GM13976 (cell line): ENCODE measurements at regions not wholly inside any gene's neighbourhood (a gene's known extent, or its start where the extent isn't known, plus 50 kb on each side); places are given as distances from the start of the nearest gene placed in this dataset.

Experiments
- DNase-seq: peaks from one replicate; pipeline ENCODE4 v3.0.0; 2012; ENCODE audit warnings: low spot score
- in situ Hi-C: fragments of 300-500 bp; cut with MboI; formaldehyde crosslinking; loops from one replicate; pipeline ENCODE4 v1.12.0; 2022; ENCODE audit warnings: low sequenced_read_pairs, mixed read lengths, inconsistent platforms; ENCODE audit not compliant: unreplicated experiment
- TF ChIP-seq, protein P1 (sequence below): IDR thresholded peaks from 2 replicates; pipeline ENCODE4 v1.5.1; 2012; ENCODE audit warnings: borderline replicate concordance, mild to moderate bottlenecking; ENCODE audit not compliant: insufficient read depth; ENCODE audit errors: extremely low read depth, missing control alignments, control extremely low read depth

GRCh38 chr2:129699781-129700573 lies 279.5 kb upstream of the RAB6C start:
- in situ Hi-C loops: no loop called here
- TF ChIP-seq, protein P1, sequence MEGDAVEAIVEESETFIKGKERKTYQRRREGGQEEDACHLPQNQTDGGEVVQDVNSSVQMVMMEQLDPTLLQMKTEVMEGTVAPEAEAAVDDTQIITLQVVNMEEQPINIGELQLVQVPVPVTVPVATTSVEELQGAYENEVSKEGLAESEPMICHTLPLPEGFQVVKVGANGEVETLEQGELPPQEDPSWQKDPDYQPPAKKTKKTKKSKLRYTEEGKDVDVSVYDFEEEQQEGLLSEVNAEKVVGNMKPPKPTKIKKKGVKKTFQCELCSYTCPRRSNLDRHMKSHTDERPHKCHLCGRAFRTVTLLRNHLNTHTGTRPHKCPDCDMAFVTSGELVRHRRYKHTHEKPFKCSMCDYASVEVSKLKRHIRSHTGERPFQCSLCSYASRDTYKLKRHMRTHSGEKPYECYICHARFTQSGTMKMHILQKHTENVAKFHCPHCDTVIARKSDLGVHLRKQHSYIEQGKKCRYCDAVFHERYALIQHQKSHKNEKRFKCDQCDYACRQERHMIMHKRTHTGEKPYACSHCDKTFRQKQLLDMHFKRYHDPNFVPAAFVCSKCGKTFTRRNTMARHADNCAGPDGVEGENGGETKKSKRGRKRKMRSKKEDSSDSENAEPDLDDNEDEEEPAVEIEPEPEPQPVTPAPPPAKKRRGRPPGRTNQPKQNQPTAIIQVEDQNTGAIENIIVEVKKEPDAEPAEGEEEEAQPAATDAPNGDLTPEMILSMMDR: no peak
- DNase-seq: no peak

DNA sequence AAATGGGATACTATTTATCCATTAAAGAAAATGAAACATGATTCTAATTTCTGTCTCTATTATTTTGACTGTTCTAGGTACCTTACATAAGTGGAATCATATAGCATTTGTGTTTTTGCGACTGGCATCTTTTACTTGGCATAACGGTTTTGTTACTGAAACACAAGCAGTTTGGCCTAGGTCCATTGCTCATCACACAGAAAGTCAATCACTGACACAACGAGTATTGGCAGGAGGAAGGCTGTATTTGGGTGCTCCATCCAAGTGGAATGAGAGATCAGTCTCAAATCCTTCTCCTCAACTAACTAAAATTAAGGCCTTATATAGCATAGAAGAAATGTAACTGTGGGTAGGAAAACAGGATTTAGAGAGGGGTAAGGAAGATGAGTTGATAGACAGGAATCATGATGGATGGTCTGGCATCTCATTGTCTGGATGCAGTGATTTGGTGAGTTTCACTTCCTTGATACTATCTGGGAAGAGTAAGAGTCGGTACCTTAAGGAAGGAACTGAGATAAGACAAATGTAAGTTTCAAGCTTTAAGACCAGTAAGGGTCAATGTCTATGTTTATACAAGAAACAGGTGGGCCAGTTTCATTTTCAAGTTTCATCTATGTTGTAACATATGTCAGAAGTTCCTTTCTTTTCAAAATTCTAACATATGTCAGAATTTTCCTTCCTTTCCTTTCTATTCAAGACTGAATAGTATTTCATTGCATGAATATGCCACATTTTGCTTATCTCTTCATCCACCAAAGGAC lies 276.9 kb upstream of the RAB6C start:
- TF ChIP-seq, protein P1: no peak
- DNase-seq: no peak
- in situ Hi-C loops: no loop called here

DNA sequence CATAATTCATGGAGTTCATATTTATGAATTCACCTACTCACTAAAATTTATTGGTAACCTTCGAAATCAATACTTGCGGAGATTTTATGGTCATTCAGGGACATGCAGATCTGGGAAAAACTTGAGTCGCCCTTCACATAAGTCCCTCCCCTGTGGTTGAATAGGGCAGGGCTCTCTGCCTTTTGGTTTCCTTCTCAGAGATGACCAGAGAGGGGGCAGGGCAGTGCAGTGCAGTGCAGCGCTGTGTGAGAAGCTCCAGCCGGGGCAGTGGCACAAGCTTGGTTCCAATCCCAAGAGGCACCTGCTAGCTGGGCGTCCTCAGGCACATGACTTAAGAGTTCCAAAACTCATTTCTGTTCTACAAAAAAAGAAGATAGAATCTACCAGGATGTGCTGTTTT lies 274.4 kb upstream of the RAB6C start:
- in situ Hi-C loops: no loop called here
- TF ChIP-seq, protein P1: no peak
- no peak for DNase-seq

- in situ Hi-C loops: no loop called here
These were observed 271.7 kb upstream of the RAB6C start for GRCh38 chr2:129707800-129708199.

GRCh38 chr2:129708221-129708967 lies 271.1 kb upstream of the RAB6C start:
- no peak for DNase-seq
- TF ChIP-seq, protein P1: no peak
- in situ Hi-C loops: no loop called here

More at GRCh38 chr2:129707800-129708199, 271.7 kb upstream of the RAB6C start:
- TF ChIP-seq, protein P1: no peak
- no peak for DNase-seq
